ENCODE measurements at regions not wholly inside any gene's neighbourhood (a gene's known extent, or its start where the extent isn't known, plus 50 kb on each side); places are given as distances from the start of the nearest gene placed in this dataset.

DNA sequence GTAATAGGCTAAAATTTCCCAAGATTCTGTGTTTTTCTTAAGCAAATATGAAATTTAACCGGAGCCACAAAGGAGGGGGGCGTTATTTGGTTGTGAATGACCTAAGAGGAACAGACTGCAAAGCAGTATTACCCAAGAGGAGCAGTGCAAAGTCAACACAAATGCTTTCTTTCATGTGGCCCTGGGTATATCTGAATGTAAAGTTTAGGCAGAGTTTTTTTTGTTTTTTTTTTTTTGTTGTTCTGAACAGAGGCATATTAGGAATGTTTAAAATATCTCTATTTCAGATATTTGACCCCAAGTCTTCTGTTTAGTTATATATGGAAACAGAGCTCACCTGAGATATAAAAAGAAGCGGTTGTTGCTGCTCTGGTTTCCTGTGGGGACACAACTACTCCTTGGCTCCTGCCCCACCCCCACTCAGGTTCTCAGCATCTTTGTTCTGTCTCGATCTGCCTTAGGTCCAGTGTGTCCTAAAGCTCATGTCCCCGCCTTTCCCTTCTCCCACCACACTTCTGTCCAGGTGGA is 220.7 kb downstream of the RFC3 start:
- TF ChIP-seq, protein P1, sequence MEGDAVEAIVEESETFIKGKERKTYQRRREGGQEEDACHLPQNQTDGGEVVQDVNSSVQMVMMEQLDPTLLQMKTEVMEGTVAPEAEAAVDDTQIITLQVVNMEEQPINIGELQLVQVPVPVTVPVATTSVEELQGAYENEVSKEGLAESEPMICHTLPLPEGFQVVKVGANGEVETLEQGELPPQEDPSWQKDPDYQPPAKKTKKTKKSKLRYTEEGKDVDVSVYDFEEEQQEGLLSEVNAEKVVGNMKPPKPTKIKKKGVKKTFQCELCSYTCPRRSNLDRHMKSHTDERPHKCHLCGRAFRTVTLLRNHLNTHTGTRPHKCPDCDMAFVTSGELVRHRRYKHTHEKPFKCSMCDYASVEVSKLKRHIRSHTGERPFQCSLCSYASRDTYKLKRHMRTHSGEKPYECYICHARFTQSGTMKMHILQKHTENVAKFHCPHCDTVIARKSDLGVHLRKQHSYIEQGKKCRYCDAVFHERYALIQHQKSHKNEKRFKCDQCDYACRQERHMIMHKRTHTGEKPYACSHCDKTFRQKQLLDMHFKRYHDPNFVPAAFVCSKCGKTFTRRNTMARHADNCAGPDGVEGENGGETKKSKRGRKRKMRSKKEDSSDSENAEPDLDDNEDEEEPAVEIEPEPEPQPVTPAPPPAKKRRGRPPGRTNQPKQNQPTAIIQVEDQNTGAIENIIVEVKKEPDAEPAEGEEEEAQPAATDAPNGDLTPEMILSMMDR (IDR thresholded peaks at IDR 0.05): no peak
- TF ChIP-seq POLR2A (IDR thresholded peaks at IDR 0.05): no peak

Measured in testis (tissue), 2 donors.